ENCODE measurements at regions not wholly inside any gene's neighbourhood (a gene's known extent, or its start where the extent isn't known, plus 50 kb on each side); places are given as distances from the start of the nearest gene placed in this dataset.
"Not testable (repeated sequence)": the region's sequence is repeated elsewhere in the genome, so short reads cannot be mapped to it uniquely, and the experiment has no call there.

- no peak overlapping the region for H3K27ac ChIP-seq
- TF ChIP-seq, protein P1, sequence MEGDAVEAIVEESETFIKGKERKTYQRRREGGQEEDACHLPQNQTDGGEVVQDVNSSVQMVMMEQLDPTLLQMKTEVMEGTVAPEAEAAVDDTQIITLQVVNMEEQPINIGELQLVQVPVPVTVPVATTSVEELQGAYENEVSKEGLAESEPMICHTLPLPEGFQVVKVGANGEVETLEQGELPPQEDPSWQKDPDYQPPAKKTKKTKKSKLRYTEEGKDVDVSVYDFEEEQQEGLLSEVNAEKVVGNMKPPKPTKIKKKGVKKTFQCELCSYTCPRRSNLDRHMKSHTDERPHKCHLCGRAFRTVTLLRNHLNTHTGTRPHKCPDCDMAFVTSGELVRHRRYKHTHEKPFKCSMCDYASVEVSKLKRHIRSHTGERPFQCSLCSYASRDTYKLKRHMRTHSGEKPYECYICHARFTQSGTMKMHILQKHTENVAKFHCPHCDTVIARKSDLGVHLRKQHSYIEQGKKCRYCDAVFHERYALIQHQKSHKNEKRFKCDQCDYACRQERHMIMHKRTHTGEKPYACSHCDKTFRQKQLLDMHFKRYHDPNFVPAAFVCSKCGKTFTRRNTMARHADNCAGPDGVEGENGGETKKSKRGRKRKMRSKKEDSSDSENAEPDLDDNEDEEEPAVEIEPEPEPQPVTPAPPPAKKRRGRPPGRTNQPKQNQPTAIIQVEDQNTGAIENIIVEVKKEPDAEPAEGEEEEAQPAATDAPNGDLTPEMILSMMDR (conservative IDR thresholded peaks at IDR 0.05; ENCODE audit: low read depth, low read length) = no peak
Observed at GRCh38 chr7:91496251-91496820, 232.1 kb downstream of the FZD1 start.

DNA sequence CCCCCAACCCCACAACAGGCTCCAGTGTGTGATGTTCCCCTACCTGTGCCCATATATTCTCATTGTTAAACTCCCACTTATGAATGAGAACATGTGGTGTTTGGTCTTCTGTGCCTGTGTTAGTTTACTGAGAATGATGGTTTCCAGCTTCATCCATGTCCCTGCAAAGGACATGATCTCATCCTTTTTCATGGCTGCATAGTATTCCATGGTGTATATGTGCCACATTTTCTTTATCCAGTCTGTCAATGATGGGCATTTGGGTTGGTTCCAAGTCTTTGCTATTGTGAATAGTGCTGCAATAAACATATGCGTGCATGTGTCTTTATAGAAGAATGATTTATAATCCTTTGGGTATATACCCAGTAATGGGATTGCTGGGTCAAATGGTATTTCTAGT, 233.0 kb downstream of the FZD1 start:
- H3K4me3 ChIP-seq (IDR thresholded peaks at IDR 0.05; ENCODE audit: insufficient read depth, low read depth, low read length); H3K9ac ChIP-seq; H4K20me1 ChIP-seq (ENCODE audit: insufficient read depth); H2AFZ ChIP-seq (ENCODE audit: low read depth); H3K4me2 ChIP-seq; H3K4me1 ChIP-seq (ENCODE audit: low read depth, poor library complexity, severe bottlenecking); H3K27ac ChIP-seq; H3K27me3 ChIP-seq (ENCODE audit: insufficient read depth, low read depth); H3K36me3 ChIP-seq (ENCODE audit: insufficient read depth); H3K79me2 ChIP-seq (ENCODE audit: insufficient read depth, low read depth): not testable (repeated sequence)

More at GRCh38 chr7:91496251-91496820, 232.1 kb downstream of the FZD1 start:
- H4K20me1 ChIP-seq (ENCODE audit: insufficient read depth) = no peaks in the 10 kb centered on the region
- H2AFZ ChIP-seq (ENCODE audit: low read depth) = no peak overlapping the region
- no peaks in the 10 kb centered on the region for H3K4me1 ChIP-seq (ENCODE audit: low read depth, poor library complexity, severe bottlenecking)
- H3K27me3 ChIP-seq (ENCODE audit: insufficient read depth, low read depth) = no peaks in the 10 kb centered on the region
- no peaks in the 10 kb centered on the region for H3K36me3 ChIP-seq (ENCODE audit: insufficient read depth)
- H3K79me2 ChIP-seq (ENCODE audit: insufficient read depth, low read depth) = no peaks in the 10 kb centered on the region
- no peak overlapping the region for H3K4me3 ChIP-seq (IDR thresholded peaks at IDR 0.05; ENCODE audit: insufficient read depth, low read depth, low read length)
- no peak overlapping the region for H3K9ac ChIP-seq
- H3K4me2 ChIP-seq = no peak overlapping the region

DNA sequence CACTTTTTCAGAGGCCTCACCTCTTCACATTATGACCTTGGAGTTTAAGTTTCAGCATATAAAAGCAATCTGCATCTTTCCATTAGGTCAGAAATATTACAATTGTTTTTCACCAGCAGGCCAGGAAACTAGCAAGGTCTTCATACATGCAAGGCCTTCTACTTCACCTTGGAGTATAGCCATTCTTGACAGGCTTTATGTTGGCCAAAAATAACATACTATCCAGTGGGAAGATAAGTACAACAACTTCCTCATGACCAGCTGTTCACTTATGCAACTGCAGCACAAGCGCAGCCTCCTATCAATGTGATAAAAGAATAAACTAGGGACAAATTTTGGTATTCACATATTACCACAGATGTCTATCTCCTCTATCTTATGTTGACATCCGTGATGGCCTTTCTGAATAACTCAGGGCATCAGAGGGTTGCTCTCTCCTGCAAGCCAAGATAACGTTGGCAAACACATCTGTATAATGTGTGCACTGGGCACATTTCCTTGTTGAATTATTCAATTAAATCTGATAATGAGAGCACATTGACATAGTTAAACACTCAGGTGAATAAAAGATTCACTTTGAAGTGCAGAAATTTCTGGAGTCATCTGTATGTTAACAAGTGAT, 239.8 kb downstream of the FZD1 start:
- no peaks in the 10 kb centered on the region for H3K36me3 ChIP-seq (ENCODE audit: insufficient read depth)

GRCh38 chr7:91504919-91505318, 240.7 kb downstream of the FZD1 start:
- no peak overlapping the region for H3K9ac ChIP-seq
- H4K20me1 ChIP-seq (ENCODE audit: insufficient read depth) = no peaks in the 10 kb centered on the region
- no peak overlapping the region for H2AFZ ChIP-seq (ENCODE audit: low read depth)
- no peaks in the 10 kb centered on the region for H3K79me2 ChIP-seq (ENCODE audit: insufficient read depth, low read depth)
- no peaks in the 10 kb centered on the region for H3K36me3 ChIP-seq (ENCODE audit: insufficient read depth)
- no peaks in the 10 kb centered on the region for H3K27me3 ChIP-seq (ENCODE audit: insufficient read depth, low read depth)
- H3K4me3 ChIP-seq (IDR thresholded peaks at IDR 0.05; ENCODE audit: insufficient read depth, low read depth, low read length) = no peak overlapping the region
- H3K4me1 ChIP-seq (ENCODE audit: low read depth, poor library complexity, severe bottlenecking) = no peaks in the 10 kb centered on the region
- no peak overlapping the region for H3K4me2 ChIP-seq
- no peak overlapping the region for H3K27ac ChIP-seq
- TF ChIP-seq, protein P1 (conservative IDR thresholded peaks at IDR 0.05; ENCODE audit: low read depth, low read length) = no peak

More for the DNA sequence above, 239.8 kb downstream of the FZD1 start:
- Histone ChIP-seq H3K4me2 (no peak overlapping the region), H3K4me1 (ENCODE audit: low read depth, poor library complexity, severe bottlenecking) (no peaks in the 10 kb centered on the region), H3K27ac (no peak overlapping the region), H3K9ac (no peak overlapping the region), H3K79me2 (ENCODE audit: insufficient read depth, low read depth) (no peaks in the 10 kb centered on the region), H3K4me3 (IDR thresholded peaks at IDR 0.05; ENCODE audit: insufficient read depth, low read depth, low read length) (no peak overlapping the region), H3K27me3 (ENCODE audit: insufficient read depth, low read depth) (no peaks in the 10 kb centered on the region), H4K20me1 (ENCODE audit: insufficient read depth) (no peaks in the 10 kb centered on the region), H2AFZ (ENCODE audit: low read depth) (no peak overlapping the region)
- TF ChIP-seq, protein P1 (conservative IDR thresholded peaks at IDR 0.05; ENCODE audit: low read depth, low read length) = no peak

DNA sequence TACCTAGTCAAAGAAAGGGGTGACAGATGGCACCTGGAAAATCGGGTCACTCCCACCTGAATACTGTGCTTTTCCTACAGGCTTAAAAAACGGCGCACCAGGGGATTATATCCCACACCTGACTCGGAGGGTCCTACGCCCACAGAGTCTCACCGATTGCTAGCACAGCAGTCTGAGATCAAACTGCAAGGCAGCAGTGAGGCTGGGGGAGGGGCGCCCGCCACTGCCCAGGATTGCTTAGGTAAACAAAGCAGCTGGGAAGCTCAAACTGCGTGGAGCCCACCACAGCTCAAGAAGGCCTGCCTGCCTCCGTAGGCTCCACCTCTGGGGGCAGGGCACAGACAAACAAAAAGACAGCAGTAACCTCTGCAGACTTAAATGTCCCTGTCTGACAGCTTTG, 242.7 kb downstream of the FZD1 start:
- H3K27ac ChIP-seq; H3K79me2 ChIP-seq (ENCODE audit: insufficient read depth, low read depth); H3K27me3 ChIP-seq (ENCODE audit: insufficient read depth, low read depth); H3K4me1 ChIP-seq (ENCODE audit: low read depth, poor library complexity, severe bottlenecking); H2AFZ ChIP-seq (ENCODE audit: low read depth); H3K4me3 ChIP-seq (IDR thresholded peaks at IDR 0.05; ENCODE audit: insufficient read depth, low read depth, low read length); H3K9ac ChIP-seq; H3K4me2 ChIP-seq; H4K20me1 ChIP-seq (ENCODE audit: insufficient read depth); H3K36me3 ChIP-seq (ENCODE audit: insufficient read depth): not testable (repeated sequence)

DNA sequence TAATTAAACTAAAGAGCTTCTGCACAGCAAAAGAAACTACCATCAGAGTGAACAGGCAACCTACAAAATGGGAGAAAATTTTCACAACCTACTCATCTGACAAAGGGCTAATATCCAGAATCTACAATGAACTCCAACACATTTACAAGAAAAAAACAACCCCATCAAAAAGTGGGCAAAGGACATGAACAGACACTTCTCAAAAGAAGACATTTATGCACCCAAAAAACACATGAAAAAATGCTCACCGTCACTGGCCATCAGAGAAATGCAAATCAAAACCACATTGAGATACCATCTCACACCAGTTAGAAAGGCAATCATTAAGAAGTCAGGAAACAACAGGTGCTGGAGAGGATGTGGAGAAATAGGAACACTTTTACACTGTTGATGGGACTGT, 247.6 kb downstream of the FZD1 start:
- H3K4me3 ChIP-seq (IDR thresholded peaks at IDR 0.05; ENCODE audit: insufficient read depth, low read depth, low read length); H3K4me1 ChIP-seq (ENCODE audit: low read depth, poor library complexity, severe bottlenecking); H3K9ac ChIP-seq; H3K79me2 ChIP-seq (ENCODE audit: insufficient read depth, low read depth); H3K4me2 ChIP-seq; H3K27me3 ChIP-seq (ENCODE audit: insufficient read depth, low read depth); H2AFZ ChIP-seq (ENCODE audit: low read depth); H3K36me3 ChIP-seq (ENCODE audit: insufficient read depth); H3K27ac ChIP-seq; H4K20me1 ChIP-seq (ENCODE audit: insufficient read depth): not testable (repeated sequence)

Measured in KMS-11 (cell line).